ENCODE measurements at regions not wholly inside any gene's neighbourhood (a gene's known extent, or its start where the extent isn't known, plus 50 kb on each side); places are given as distances from the start of the nearest gene placed in this dataset.

GRCh38 chr5:68544648-68545552 is 329.3 kb downstream of the PIK3R1 start:
- Mint-ChIP-seq H3K4me1 (ENCODE audit: low read depth) (peaks cover 5% of the 10 kb centered on the region), H3K9me3 (no peaks in the 10 kb centered on the region), H3K4me3 (no peak overlapping the region), H3K27ac (no peak overlapping the region), H3K36me3 (ENCODE audit: low read depth) (no peaks in the 10 kb centered on the region), H3K27me3 (ENCODE audit: low read depth) (peaks cover 3% of the 10 kb centered on the region)
- intact Hi-C loops (cut with micrococcal nuclease) = loop anchor here (5.0 kb wide), 1 partner anchor 258 kb away; no protein-coding TSS in a partner anchor
- DNase-seq = no peak
- CTCF ChIA-PET = interaction anchor here (0.7 to 1.0 kb wide), 2 partner anchors 15 to 1348 kb away, joined by 3 read pairs; no protein-coding TSS in a partner anchor

- no peak overlapping the region for H3K27ac Mint-ChIP-seq
- CTCF ChIA-PET = no interaction called here
- H3K9me3 Mint-ChIP-seq = no peaks in the 10 kb centered on the region
- H3K4me1 Mint-ChIP-seq (ENCODE audit: low read depth) = peaks cover 5% of the 10 kb centered on the region
- H3K27me3 Mint-ChIP-seq (ENCODE audit: low read depth) = peaks cover 3% of the 10 kb centered on the region
- intact Hi-C loops (cut with micrococcal nuclease) = no loop called here
- no peak for DNase-seq
- no peaks in the 10 kb centered on the region for H3K36me3 Mint-ChIP-seq (ENCODE audit: low read depth)
- H3K4me3 Mint-ChIP-seq = no peak overlapping the region
These were observed 330.2 kb downstream of the PIK3R1 start for GRCh38 chr5:68545636-68546295.

- Mint-ChIP-seq H3K36me3 (ENCODE audit: low read depth) (no peaks in the 10 kb centered on the region), H3K4me1 (ENCODE audit: low read depth) (peaks cover 5% of the 10 kb centered on the region), H3K9me3 (no peaks in the 10 kb centered on the region), H3K27ac (no peak overlapping the region), H3K4me3 (no peak overlapping the region), H3K27me3 (ENCODE audit: low read depth) (peaks cover 3% of the 10 kb centered on the region)
- intact Hi-C loops (cut with micrococcal nuclease) = no loop called here
- no peak for DNase-seq
- CTCF ChIA-PET = no interaction called here
These were observed 331.5 kb downstream of the PIK3R1 start for GRCh38 chr5:68547056-68547455.

GRCh38 chr5:68547622-68548021 is 332.1 kb downstream of the PIK3R1 start:
- CTCF ChIA-PET = no interaction called here
- Mint-ChIP-seq H3K36me3 (ENCODE audit: low read depth) (no peaks in the 10 kb centered on the region), H3K9me3 (no peaks in the 10 kb centered on the region), H3K4me1 (ENCODE audit: low read depth) (peaks cover 5% of the 10 kb centered on the region), H3K4me3 (no peak overlapping the region), H3K27me3 (ENCODE audit: low read depth) (peaks cover 3% of the 10 kb centered on the region), H3K27ac (no peak overlapping the region)
- DNase-seq = no peak
- intact Hi-C loops (cut with micrococcal nuclease) = no loop called here

- Mint-ChIP-seq H3K27me3 (ENCODE audit: low read depth) (no peaks in the 10 kb centered on the region), H3K4me1 (ENCODE audit: low read depth) (no peaks in the 10 kb centered on the region), H3K9me3 (no peaks in the 10 kb centered on the region), H3K27ac (no peak overlapping the region), H3K4me3 (no peak overlapping the region), H3K36me3 (ENCODE audit: low read depth) (no peaks in the 10 kb centered on the region)
- CTCF ChIA-PET = no interaction called here
- no peak for DNase-seq
- intact Hi-C loops (cut with micrococcal nuclease) = no loop called here
These were observed 333.6 kb downstream of the PIK3R1 start for GRCh38 chr5:68548959-68549676.

- no peaks in the 10 kb centered on the region for H3K27me3 Mint-ChIP-seq (ENCODE audit: low read depth)
- no peaks in the 10 kb centered on the region for H3K9me3 Mint-ChIP-seq
- H3K4me3 Mint-ChIP-seq = no peak overlapping the region
- H3K36me3 Mint-ChIP-seq (ENCODE audit: low read depth) = no peaks in the 10 kb centered on the region
- CTCF ChIA-PET = no interaction called here
- H3K4me1 Mint-ChIP-seq (ENCODE audit: low read depth) = no peaks in the 10 kb centered on the region
- intact Hi-C loops (cut with micrococcal nuclease) = no loop called here
- no peak overlapping the region for H3K27ac Mint-ChIP-seq
- no peak for DNase-seq
These were observed 334.5 kb downstream of the PIK3R1 start for GRCh38 chr5:68550015-68550414.

- CTCF ChIA-PET = interaction anchor here (0.9 kb wide), 1 partner anchor 13 kb away, joined by 3 read pairs; no protein-coding TSS in a partner anchor
- Mint-ChIP-seq H3K27me3 (ENCODE audit: low read depth) (no peaks in the 10 kb centered on the region), H3K4me1 (ENCODE audit: low read depth) (no peaks in the 10 kb centered on the region), H3K27ac (no peak overlapping the region), H3K36me3 (ENCODE audit: low read depth) (no peaks in the 10 kb centered on the region), H3K9me3 (no peaks in the 10 kb centered on the region), H3K4me3 (no peak overlapping the region)
- intact Hi-C loops (cut with micrococcal nuclease) = no loop called here
- no peak for DNase-seq
These were observed 335.9 kb downstream of the PIK3R1 start for GRCh38 chr5:68551436-68551835.

- intact Hi-C loops (cut with micrococcal nuclease) = no loop called here
- DNase-seq = no peak
- no peak overlapping the region for H3K27ac Mint-ChIP-seq
- H3K27me3 Mint-ChIP-seq (ENCODE audit: low read depth) = no peaks in the 10 kb centered on the region
- H3K4me3 Mint-ChIP-seq = no peak overlapping the region
- H3K36me3 Mint-ChIP-seq (ENCODE audit: low read depth) = no peaks in the 10 kb centered on the region
- H3K4me1 Mint-ChIP-seq (ENCODE audit: low read depth) = no peaks in the 10 kb centered on the region
- H3K9me3 Mint-ChIP-seq = no peaks in the 10 kb centered on the region
- CTCF ChIA-PET = no interaction called here
These were observed 339.2 kb downstream of the PIK3R1 start for GRCh38 chr5:68554571-68555279.

- Mint-ChIP-seq H3K36me3 (ENCODE audit: low read depth) (no peaks in the 10 kb centered on the region), H3K27ac (no peak overlapping the region), H3K4me3 (no peak overlapping the region), H3K4me1 (ENCODE audit: low read depth) (no peaks in the 10 kb centered on the region), H3K9me3 (no peaks in the 10 kb centered on the region), H3K27me3 (ENCODE audit: low read depth) (no peaks in the 10 kb centered on the region)
- intact Hi-C loops (cut with micrococcal nuclease) = no loop called here
- DNase-seq = no peak
- CTCF ChIA-PET = no interaction called here
These were observed 340.5 kb downstream of the PIK3R1 start for GRCh38 chr5:68555907-68556681.

- CTCF ChIA-PET = no interaction called here
- intact Hi-C loops (cut with micrococcal nuclease) = no loop called here
- DNase-seq = no peak
- no peak overlapping the region for H3K27ac Mint-ChIP-seq
- no peaks in the 10 kb centered on the region for H3K36me3 Mint-ChIP-seq (ENCODE audit: low read depth)
- H3K4me3 Mint-ChIP-seq = no peak overlapping the region
- no peaks in the 10 kb centered on the region for H3K9me3 Mint-ChIP-seq
- no peaks in the 10 kb centered on the region for H3K4me1 Mint-ChIP-seq (ENCODE audit: low read depth)
- no peaks in the 10 kb centered on the region for H3K27me3 Mint-ChIP-seq (ENCODE audit: low read depth)
These were observed 341.8 kb downstream of the PIK3R1 start for GRCh38 chr5:68557162-68557936.

GRCh38 chr5:68562308-68562707 is 346.8 kb downstream of the PIK3R1 start:
- no peak overlapping the region for H3K4me3 Mint-ChIP-seq
- H3K27ac Mint-ChIP-seq = no peak overlapping the region
- intact Hi-C loops (cut with micrococcal nuclease) = no loop called here
- no peaks in the 10 kb centered on the region for H3K27me3 Mint-ChIP-seq (ENCODE audit: low read depth)
- peaks cover 11% of the 10 kb centered on the region for H3K9me3 Mint-ChIP-seq
- no peak for DNase-seq
- CTCF ChIA-PET = interaction anchor here (0.7 kb wide), 1 partner anchor 82 kb away, joined by 3 read pairs; no protein-coding TSS in a partner anchor
- no peaks in the 10 kb centered on the region for H3K4me1 Mint-ChIP-seq (ENCODE audit: low read depth)
- H3K36me3 Mint-ChIP-seq (ENCODE audit: low read depth) = no peaks in the 10 kb centered on the region

Measured in activated naive CD4-positive, alpha-beta T cell treated with anti-CD3 and anti-CD28 coated beads for 36 hours (primary cell).